Thyroid gland (tissue), 4 donors: ENCODE measurements at regions not wholly inside any gene's neighbourhood (a gene's known extent, or its start where the extent isn't known, plus 50 kb on each side); places are given as distances from the start of the nearest gene placed in this dataset.

ENCODE experiments used
- DNase-seq, 2 donors: peaks; one replicate each; pipeline ENCODE4 v3.0.0-alpha.2; 2019
- H3K27ac ChIP-seq, 3 donors: fragments of 200-600 bp; sonication (generic); 1 replicate in 2 of 3; 2 replicates in 1 of 3; pipeline ENCODE4 v1.5.1; 2016 to 2019; ENCODE audit warnings: mild to moderate bottlenecking in 1 of 3, moderate library complexity in 1 of 3
- H3K27me3 ChIP-seq: fragments of 200-600 bp; sonication (generic); one replicate; pipeline ENCODE4 v1.5.1; 2019
- H3K36me3 ChIP-seq, 2 donors: fragments of 200-600 bp; sonication (generic); one replicate each; pipeline ENCODE4 v1.5.1; 2016 to 2019
- H3K4me1 ChIP-seq, 2 donors: fragments of 200-600 bp; sonication (generic); one replicate each; pipeline ENCODE4 v1.5.1; 2017 to 2019
- H3K4me3 ChIP-seq, 3 donors: fragments of 200-600 bp; sonication (generic); replicated peaks in 1 of 3; 1 replicate in 2 of 3; 2 replicates in 1 of 3; pipeline ENCODE4 v1.5.1; 2016; ENCODE audit warnings: mild to moderate bottlenecking in 1 of 3
- H3K9me3 ChIP-seq: fragments of 200-600 bp; sonication (generic); one replicate; pipeline ENCODE4 v1.5.1; 2017
- POLR2A ChIP-seq, 2 donors: fragments of 450-650 bp; IDR thresholded peaks; one replicate each; pipeline ENCODE4 v1.6.1; 2017; ENCODE audit warnings: antibody characterized with exemption in 2 of 2, mild to moderate bottlenecking in 2 of 2, moderate library complexity in 1 of 2
- WGBS, 2 donors: methylation state at CpG; one replicate each; pipeline ENCODE4 v1.1.5; 2017; 5-methylcytosine and 5-hydroxymethylcytosine counted together
- intact Hi-C: fragments of 100-400 bp; cut with DNase I; formaldehyde crosslinking; loops from one replicate; pipeline ENCODE4 v1.15.1; 2023
- TF ChIP-seq, protein P1 (sequence below), 6 experiments: fragments of 200-600 bp in 3 of 6; fragments of 450-650 bp in 3 of 6; sonication (generic) in 3 of 6; IDR thresholded peaks; one replicate each; pipeline ENCODE4 v1.5.1; 2016 to 2019; ENCODE audit warnings: antibody characterized with exemption in 6 of 6, mild to moderate bottlenecking in 2 of 6, inconsistent platforms in 1 of 6, moderate library complexity in 1 of 6

DNA sequence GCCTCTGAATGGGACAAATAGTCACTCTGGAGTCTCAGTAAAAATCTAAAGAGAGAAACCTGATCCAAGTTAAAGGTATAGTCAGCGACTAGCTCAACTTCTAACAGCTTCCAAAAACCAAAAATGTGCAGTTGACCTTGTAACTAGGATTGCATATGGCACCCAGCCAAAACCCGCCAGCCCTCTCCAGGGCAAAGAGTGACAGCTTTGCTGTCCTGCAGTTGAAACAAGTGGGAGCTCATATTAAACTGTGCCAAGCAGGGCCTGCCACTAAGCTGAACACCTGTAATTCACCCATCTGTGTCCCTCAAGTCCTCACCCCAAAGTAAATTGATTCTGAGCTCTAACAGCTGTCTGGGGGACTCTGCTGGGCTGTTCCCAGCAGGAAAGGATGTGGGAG lies 695.3 kb downstream of the MAFB start:
- TF ChIP-seq, protein P1, sequence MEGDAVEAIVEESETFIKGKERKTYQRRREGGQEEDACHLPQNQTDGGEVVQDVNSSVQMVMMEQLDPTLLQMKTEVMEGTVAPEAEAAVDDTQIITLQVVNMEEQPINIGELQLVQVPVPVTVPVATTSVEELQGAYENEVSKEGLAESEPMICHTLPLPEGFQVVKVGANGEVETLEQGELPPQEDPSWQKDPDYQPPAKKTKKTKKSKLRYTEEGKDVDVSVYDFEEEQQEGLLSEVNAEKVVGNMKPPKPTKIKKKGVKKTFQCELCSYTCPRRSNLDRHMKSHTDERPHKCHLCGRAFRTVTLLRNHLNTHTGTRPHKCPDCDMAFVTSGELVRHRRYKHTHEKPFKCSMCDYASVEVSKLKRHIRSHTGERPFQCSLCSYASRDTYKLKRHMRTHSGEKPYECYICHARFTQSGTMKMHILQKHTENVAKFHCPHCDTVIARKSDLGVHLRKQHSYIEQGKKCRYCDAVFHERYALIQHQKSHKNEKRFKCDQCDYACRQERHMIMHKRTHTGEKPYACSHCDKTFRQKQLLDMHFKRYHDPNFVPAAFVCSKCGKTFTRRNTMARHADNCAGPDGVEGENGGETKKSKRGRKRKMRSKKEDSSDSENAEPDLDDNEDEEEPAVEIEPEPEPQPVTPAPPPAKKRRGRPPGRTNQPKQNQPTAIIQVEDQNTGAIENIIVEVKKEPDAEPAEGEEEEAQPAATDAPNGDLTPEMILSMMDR (IDR thresholded peaks at IDR 0.05): no peak
- DNase-seq: peak; percentile 82 to 87
- Histone ChIP-seq H3K4me1 (peaks cover 9 to 19% of the 10 kb centered on the region in 2 donors), H3K27me3 (no peaks in the 10 kb centered on the region), H3K36me3 (no peaks in the 10 kb centered on the region), H3K27ac (peak overlapping the region in 2 of 3 donors; percentile 37 to 63), H3K9me3 (no peaks in the 10 kb centered on the region), H3K4me3 (no peak overlapping the region)
- intact Hi-C loops: no loop called here
- WGBS, 2 donors: 30 to 33% methylated on average over 2 of the region's 2 CpGs

DNA sequence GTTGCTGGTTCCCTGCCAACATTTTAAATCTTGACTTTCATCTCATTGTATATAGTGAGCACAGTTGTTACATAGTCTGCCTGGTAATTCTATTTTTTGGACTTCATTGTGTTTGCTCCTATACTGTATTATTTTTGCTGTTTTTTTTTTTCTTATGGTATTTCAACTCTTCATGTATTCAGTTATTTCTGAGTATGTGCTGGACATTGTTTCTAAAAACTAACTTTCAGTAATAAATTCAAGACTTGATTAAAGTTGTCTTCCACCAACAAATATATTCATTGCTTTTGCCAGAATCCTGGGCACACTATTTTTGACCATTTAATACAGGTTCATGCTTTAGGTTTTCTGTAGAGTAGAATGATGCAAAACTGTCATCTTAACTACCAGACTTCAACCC lies 698.3 kb downstream of the MAFB start:
- TF ChIP-seq POLR2A (IDR thresholded peaks at IDR 0.05): no peak
- TF ChIP-seq, protein P1 (IDR thresholded peaks at IDR 0.05): no peak
- Histone ChIP-seq H3K4me3 (no peak overlapping the region), H3K36me3 (no peaks in the 10 kb centered on the region), H3K9me3 (no peaks in the 10 kb centered on the region), H3K27me3 (no peaks in the 10 kb centered on the region), H3K27ac (no peak overlapping the region), H3K4me1 (peaks cover 38 to 43% of the 10 kb centered on the region in 2 donors)
- intact Hi-C loops: no loop called here
- no peak for DNase-seq

DNA sequence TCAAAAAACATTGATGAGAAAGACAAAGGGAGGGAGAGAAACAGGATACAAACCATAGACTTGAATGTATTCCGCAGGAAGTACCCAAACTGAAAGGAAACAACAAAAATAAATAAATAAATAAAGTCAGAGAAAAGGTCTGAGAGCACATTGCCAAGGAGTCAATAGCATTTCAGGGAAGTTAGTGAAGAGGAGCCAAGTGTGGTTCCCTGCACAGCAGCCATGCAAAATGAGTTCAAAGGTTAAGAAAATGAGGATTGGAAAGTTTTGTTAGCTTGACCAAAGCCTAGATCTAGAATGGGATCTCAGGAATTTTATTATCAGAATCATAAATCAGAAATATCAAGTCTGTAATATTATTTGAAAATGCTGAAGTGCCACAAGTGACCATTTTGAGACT lies 700.0 kb downstream of the MAFB start:
- DNase-seq: no peak
- intact Hi-C loops: no loop called here
- TF ChIP-seq, protein P1 (IDR thresholded peaks at IDR 0.05): no peak
- TF ChIP-seq POLR2A (IDR thresholded peaks at IDR 0.05): no peak
- no peaks in the 10 kb centered on the region for H3K9me3 ChIP-seq
- H3K27me3 ChIP-seq: no peaks in the 10 kb centered on the region
- H3K4me3 ChIP-seq: no peak overlapping the region
- no peaks in the 10 kb centered on the region for H3K36me3 ChIP-seq
- H3K27ac ChIP-seq: no peak overlapping the region
- peaks cover 48 to 54% of the 10 kb centered on the region in 2 donors for H3K4me1 ChIP-seq
- 0% methylated on average over 1 of the region's 1 CpG for WGBS, 2 donors

DNA sequence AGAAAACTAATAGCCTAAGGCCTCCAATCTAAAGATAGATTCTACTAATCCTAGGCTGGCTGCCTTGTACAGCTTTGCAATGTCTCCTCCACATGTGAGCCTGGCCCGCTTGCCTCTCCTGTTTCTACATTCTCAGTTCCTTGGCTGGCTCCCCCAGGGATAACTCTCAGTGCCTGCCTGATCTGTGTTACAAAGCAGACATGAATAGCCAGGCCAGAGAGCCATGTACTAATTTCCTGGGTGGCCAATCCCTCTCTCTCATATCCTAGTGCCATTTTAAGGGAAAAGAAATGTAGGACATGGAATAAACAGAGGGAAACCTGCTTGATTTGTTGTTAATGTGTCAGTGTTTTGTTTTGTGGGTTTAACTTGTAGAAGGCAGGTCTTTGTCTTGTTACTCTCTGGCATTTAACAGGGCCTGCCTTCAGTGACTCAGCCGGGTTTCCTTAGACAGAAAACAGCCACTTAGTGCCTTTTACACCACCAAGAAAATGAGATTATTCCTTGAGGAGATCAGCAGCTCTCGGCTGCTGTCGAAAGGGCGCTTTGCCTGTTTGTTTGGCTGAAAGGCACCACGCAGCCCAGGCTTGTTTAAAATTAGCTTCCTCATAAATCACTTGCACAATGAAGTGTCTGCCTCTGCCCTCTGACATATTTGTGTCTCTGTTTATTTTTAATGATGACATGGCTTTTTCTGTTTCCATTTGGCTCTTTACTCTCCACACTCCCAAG lies 702.7 kb downstream of the MAFB start:
- peak in 1 of 2 donors; percentile 40 for TF ChIP-seq POLR2A (IDR thresholded peaks at IDR 0.05)
- TF ChIP-seq, protein P1 (IDR thresholded peaks at IDR 0.05): no peak
- Histone ChIP-seq H3K4me3 (no peak overlapping the region), H3K27me3 (no peaks in the 10 kb centered on the region), H3K27ac (peak overlapping the region; percentile 83 to 95 (median 93)), H3K36me3 (no peaks in the 10 kb centered on the region), H3K4me1 (peaks cover 36 to 58% of the 10 kb centered on the region in 2 donors), H3K9me3 (no peaks in the 10 kb centered on the region)
- DNase-seq: peak; percentile 62 to 72
- intact Hi-C loops: no loop called here
- WGBS, 2 donors: 22 to 23% methylated on average over 6 of the region's 6 CpGs

DNA sequence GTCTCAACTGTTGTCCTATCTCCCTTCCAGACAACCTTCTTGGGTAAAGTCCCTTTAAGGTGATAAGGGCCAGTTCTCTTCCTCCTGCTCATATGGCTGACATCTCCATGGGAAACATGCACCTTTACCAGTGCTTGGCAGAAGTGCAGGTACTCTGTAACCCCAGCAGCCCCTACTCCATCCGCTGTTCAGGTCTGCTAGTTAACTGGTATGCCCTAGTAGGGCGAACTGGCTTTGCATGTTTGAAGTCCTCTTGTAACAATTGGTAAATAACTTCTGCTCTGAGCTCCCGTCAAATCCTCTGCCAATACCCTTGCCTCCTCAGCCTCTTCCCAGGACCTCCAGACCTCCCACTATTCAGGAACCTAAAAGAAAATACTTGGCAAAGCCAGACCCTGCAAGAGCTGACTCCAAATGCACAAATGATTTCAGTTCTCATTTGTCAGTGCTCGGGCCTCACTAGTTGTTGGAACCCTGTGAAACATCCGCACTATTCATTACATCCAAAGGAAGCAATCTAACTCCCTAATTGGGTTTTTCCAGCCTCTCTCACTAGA lies 703.7 kb downstream of the MAFB start:
- no peaks in the 10 kb centered on the region for H3K9me3 ChIP-seq
- H3K4me3 ChIP-seq: no peak overlapping the region
- DNase-seq: peak; percentile 70 to 73
- peaks cover 36 to 58% of the 10 kb centered on the region in 2 donors for H3K4me1 ChIP-seq
- H3K27me3 ChIP-seq: no peaks in the 10 kb centered on the region
- H3K27ac ChIP-seq: peak overlapping the region; percentile 83 to 95 (median 93)
- 53 to 69% methylated on average over 5 of the region's 5 CpGs for WGBS, 2 donors
- no peaks in the 10 kb centered on the region for H3K36me3 ChIP-seq
- intact Hi-C loops: no loop called here
- no peak for TF ChIP-seq POLR2A (IDR thresholded peaks at IDR 0.05)
- TF ChIP-seq, protein P1 (IDR thresholded peaks at IDR 0.05): no peak
